A673 (cell line): ENCODE measurements at regions not wholly inside any gene's neighbourhood (a gene's known extent, or its start where the extent isn't known, plus 50 kb on each side); places are given as distances from the start of the nearest gene placed in this dataset.

Source experiments
- EZH2 ChIP-seq: fragments of 200-600 bp; sonication (generic); IDR thresholded peaks from 2 replicates; pipeline ENCODE4 v1.6.1; 2017; ENCODE audit warnings: borderline replicate concordance, low read depth, mild to moderate bottlenecking, mixed read lengths, antibody characterized with exemption, low read length; ENCODE audit not compliant: poor library complexity, severe bottlenecking
- TF ChIP-seq, protein P1 (sequence below): fragments of 300-800, 200-600 bp; sonication (generic); conservative IDR thresholded peaks from 2 replicates; pipeline ENCODE4 v1.5.1; 2017; ENCODE audit warnings: low read depth, mild to moderate bottlenecking, antibody characterized with exemption, low read length, moderate library complexity, mixed read lengths

DNA sequence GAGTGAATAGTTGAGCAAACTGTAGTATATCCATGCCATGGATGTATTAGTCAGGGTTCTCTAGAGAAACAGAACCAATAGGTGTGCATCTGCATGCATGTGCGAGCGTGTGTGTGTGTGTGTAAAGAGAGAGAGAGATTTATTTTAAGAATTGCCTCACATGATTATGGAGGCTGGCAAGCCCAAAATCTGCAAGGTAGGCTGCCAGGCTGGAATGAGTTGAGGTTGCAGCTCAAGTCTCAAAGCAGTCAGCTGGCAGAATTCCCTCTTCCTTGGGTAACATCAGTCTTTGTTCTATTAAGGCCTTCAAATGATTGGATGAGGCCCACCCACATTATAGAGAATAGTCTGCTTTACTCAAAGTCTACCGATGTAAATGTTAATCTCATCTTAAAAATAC lies 187.8 kb downstream of the ANAPC1 start:
- TF ChIP-seq, protein P1, sequence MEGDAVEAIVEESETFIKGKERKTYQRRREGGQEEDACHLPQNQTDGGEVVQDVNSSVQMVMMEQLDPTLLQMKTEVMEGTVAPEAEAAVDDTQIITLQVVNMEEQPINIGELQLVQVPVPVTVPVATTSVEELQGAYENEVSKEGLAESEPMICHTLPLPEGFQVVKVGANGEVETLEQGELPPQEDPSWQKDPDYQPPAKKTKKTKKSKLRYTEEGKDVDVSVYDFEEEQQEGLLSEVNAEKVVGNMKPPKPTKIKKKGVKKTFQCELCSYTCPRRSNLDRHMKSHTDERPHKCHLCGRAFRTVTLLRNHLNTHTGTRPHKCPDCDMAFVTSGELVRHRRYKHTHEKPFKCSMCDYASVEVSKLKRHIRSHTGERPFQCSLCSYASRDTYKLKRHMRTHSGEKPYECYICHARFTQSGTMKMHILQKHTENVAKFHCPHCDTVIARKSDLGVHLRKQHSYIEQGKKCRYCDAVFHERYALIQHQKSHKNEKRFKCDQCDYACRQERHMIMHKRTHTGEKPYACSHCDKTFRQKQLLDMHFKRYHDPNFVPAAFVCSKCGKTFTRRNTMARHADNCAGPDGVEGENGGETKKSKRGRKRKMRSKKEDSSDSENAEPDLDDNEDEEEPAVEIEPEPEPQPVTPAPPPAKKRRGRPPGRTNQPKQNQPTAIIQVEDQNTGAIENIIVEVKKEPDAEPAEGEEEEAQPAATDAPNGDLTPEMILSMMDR = no peak
- TF ChIP-seq EZH2 = no peak
